ENCODE measurements at regions not wholly inside any gene's neighbourhood (a gene's known extent, or its start where the extent isn't known, plus 50 kb on each side); places are given as distances from the start of the nearest gene placed in this dataset.

GRCh38 chr4:114038762-114039387 lies 59.4 kb upstream of the ARSJ start:
- H3K36me3 Mint-ChIP-seq = no peaks in the 10 kb centered on the region
- POLR2A ChIA-PET = no interaction called here
- no peaks in the 10 kb centered on the region for H3K4me1 Mint-ChIP-seq
- H3K27me3 Mint-ChIP-seq (ENCODE audit: low read depth) = no peaks in the 10 kb centered on the region
- CTCF ChIA-PET = no interaction called here
- no peak overlapping the region for H3K27ac Mint-ChIP-seq
- no peak for ATAC-seq
- H3K4me3 Mint-ChIP-seq = no peak overlapping the region
- no peaks in the 10 kb centered on the region for H3K9me3 Mint-ChIP-seq
- no peak for DNase-seq (ENCODE audit: low spot score)
- TF ChIP-seq JUN (CRISPR knock-in tag; IDR thresholded peaks at IDR 0.05) = no peak
- no peak for TF ChIP-seq NFE2L1 (CRISPR knock-in tag; IDR thresholded peaks at IDR 0.05)
- no peak for TF ChIP-seq SOX15 (CRISPR knock-in tag; IDR thresholded peaks at IDR 0.05)
- TF ChIP-seq, protein P1, sequence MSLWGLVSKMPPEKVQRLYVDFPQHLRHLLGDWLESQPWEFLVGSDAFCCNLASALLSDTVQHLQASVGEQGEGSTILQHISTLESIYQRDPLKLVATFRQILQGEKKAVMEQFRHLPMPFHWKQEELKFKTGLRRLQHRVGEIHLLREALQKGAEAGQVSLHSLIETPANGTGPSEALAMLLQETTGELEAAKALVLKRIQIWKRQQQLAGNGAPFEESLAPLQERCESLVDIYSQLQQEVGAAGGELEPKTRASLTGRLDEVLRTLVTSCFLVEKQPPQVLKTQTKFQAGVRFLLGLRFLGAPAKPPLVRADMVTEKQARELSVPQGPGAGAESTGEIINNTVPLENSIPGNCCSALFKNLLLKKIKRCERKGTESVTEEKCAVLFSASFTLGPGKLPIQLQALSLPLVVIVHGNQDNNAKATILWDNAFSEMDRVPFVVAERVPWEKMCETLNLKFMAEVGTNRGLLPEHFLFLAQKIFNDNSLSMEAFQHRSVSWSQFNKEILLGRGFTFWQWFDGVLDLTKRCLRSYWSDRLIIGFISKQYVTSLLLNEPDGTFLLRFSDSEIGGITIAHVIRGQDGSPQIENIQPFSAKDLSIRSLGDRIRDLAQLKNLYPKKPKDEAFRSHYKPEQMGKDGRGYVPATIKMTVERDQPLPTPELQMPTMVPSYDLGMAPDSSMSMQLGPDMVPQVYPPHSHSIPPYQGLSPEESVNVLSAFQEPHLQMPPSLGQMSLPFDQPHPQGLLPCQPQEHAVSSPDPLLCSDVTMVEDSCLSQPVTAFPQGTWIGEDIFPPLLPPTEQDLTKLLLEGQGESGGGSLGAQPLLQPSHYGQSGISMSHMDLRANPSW (CRISPR knock-in tag; conservative IDR thresholded peaks at IDR 0.05; ENCODE audit: low read depth) = no peak
- TF ChIP-seq FOXJ3 (CRISPR knock-in tag; IDR thresholded peaks at IDR 0.05; ENCODE audit: borderline replicate concordance) = no peak
- TF ChIP-seq, protein P2, sequence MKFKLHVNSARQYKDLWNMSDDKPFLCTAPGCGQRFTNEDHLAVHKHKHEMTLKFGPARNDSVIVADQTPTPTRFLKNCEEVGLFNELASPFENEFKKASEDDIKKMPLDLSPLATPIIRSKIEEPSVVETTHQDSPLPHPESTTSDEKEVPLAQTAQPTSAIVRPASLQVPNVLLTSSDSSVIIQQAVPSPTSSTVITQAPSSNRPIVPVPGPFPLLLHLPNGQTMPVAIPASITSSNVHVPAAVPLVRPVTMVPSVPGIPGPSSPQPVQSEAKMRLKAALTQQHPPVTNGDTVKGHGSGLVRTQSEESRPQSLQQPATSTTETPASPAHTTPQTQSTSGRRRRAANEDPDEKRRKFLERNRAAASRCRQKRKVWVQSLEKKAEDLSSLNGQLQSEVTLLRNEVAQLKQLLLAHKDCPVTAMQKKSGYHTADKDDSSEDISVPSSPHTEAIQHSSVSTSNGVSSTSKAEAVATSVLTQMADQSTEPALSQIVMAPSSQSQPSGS (CRISPR knock-in tag; IDR thresholded peaks at IDR 0.05; ENCODE audit: borderline replicate concordance, low read depth) = no peak
- no peak for TF ChIP-seq USF1 (CRISPR knock-in tag; IDR thresholded peaks at IDR 0.05)
- no peak for TF ChIP-seq TEAD1 (CRISPR knock-in tag; IDR thresholded peaks at IDR 0.05)
- TF ChIP-seq ZMAT4 (CRISPR knock-in tag; IDR thresholded peaks at IDR 0.05) = no peak
- no peak for TF ChIP-seq ZNF671 (CRISPR knock-in tag; IDR thresholded peaks at IDR 0.05)
- no peak for TF ChIP-seq TP53 (CRISPR knock-in tag; IDR thresholded peaks at IDR 0.05)
- no peak for TF ChIP-seq FOXK1 (CRISPR knock-in tag; IDR thresholded peaks at IDR 0.05)
- TF ChIP-seq USF2 (CRISPR knock-in tag; IDR thresholded peaks at IDR 0.05) = no peak
- TF ChIP-seq NR1H2 (CRISPR knock-in tag; IDR thresholded peaks at IDR 0.05) = no peak
- TF ChIP-seq NR3C1 (CRISPR knock-in tag; conservative IDR thresholded peaks at IDR 0.05; ENCODE audit: low read depth) = no peak
- TF ChIP-seq, protein P3, sequence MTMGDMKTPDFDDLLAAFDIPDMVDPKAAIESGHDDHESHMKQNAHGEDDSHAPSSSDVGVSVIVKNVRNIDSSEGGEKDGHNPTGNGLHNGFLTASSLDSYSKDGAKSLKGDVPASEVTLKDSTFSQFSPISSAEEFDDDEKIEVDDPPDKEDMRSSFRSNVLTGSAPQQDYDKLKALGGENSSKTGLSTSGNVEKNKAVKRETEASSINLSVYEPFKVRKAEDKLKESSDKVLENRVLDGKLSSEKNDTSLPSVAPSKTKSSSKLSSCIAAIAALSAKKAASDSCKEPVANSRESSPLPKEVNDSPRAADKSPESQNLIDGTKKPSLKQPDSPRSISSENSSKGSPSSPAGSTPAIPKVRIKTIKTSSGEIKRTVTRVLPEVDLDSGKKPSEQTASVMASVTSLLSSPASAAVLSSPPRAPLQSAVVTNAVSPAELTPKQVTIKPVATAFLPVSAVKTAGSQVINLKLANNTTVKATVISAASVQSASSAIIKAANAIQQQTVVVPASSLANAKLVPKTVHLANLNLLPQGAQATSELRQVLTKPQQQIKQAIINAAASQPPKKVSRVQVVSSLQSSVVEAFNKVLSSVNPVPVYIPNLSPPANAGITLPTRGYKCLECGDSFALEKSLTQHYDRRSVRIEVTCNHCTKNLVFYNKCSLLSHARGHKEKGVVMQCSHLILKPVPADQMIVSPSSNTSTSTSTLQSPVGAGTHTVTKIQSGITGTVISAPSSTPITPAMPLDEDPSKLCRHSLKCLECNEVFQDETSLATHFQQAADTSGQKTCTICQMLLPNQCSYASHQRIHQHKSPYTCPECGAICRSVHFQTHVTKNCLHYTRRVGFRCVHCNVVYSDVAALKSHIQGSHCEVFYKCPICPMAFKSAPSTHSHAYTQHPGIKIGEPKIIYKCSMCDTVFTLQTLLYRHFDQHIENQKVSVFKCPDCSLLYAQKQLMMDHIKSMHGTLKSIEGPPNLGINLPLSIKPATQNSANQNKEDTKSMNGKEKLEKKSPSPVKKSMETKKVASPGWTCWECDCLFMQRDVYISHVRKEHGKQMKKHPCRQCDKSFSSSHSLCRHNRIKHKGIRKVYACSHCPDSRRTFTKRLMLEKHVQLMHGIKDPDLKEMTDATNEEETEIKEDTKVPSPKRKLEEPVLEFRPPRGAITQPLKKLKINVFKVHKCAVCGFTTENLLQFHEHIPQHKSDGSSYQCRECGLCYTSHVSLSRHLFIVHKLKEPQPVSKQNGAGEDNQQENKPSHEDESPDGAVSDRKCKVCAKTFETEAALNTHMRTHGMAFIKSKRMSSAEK (CRISPR knock-in tag; IDR thresholded peaks at IDR 0.05; ENCODE audit: borderline replicate concordance) = no peak

Measured in WTC11 (cell line).